Body of pancreas (tissue), 4 donors: ENCODE measurements at regions not wholly inside any gene's neighbourhood (a gene's known extent, or its start where the extent isn't known, plus 50 kb on each side); places are given as distances from the start of the nearest gene placed in this dataset.

ENCODE experiments used
- POLR2A ChIP-seq, 3 donors: fragments of 450-650 bp; IDR thresholded peaks; one replicate each; pipeline ENCODE4 v1.6.1; 2016; ENCODE audit warnings: antibody characterized with exemption in 3 of 3, mild to moderate bottlenecking in 2 of 3
- TF ChIP-seq, protein P1 (sequence below), 7 experiments: fragments of 450-650 bp in 4 of 7; fragments of 200-600 bp in 3 of 7; sonication (generic) in 3 of 7; IDR thresholded peaks; one replicate each; pipeline ENCODE4 v1.5.1; 2016 to 2019; ENCODE audit warnings: antibody characterized with exemption in 7 of 7

DNA sequence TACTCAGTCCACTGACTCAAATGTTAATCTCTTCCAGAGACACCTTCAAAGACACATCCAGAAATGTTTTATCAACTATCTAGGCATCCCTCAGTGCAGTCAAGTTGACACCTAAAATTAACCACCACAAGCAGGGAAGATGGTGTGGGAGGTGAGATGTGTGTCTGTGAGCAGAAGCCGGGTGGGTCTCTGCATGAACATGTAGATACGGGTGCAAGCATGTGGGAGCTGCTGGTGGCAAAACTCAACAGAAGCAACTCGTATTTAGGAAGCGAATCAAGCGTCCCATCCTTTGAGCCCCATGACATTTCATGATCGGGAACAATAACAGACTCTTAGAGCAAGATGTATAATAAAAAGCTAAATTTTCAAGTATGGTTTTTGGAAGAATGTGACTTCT lies 110.0 kb upstream of the C14orf180 start:
- TF ChIP-seq POLR2A (IDR thresholded peaks at IDR 0.05), result no peak
- TF ChIP-seq, protein P1, sequence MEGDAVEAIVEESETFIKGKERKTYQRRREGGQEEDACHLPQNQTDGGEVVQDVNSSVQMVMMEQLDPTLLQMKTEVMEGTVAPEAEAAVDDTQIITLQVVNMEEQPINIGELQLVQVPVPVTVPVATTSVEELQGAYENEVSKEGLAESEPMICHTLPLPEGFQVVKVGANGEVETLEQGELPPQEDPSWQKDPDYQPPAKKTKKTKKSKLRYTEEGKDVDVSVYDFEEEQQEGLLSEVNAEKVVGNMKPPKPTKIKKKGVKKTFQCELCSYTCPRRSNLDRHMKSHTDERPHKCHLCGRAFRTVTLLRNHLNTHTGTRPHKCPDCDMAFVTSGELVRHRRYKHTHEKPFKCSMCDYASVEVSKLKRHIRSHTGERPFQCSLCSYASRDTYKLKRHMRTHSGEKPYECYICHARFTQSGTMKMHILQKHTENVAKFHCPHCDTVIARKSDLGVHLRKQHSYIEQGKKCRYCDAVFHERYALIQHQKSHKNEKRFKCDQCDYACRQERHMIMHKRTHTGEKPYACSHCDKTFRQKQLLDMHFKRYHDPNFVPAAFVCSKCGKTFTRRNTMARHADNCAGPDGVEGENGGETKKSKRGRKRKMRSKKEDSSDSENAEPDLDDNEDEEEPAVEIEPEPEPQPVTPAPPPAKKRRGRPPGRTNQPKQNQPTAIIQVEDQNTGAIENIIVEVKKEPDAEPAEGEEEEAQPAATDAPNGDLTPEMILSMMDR (IDR thresholded peaks at IDR 0.05), result no peak
